GM12878 (cell line): ENCODE measurements at regions not wholly inside any gene's neighbourhood (a gene's known extent, or its start where the extent isn't known, plus 50 kb on each side); places are given as distances from the start of the nearest gene placed in this dataset.

Experiments used
- ATAC-seq: fragments of 200-7000 bp; cut with Tn5 transposase; 3 replicates; pipeline ENCODE4 v1.9.1; 2020; ENCODE audit warnings: mild to moderate bottlenecking, moderate library complexity
- BruUV-seq: library from RNA; stranded (reverse); fragments of 400-500 nt; replicated peaks from 2 replicates; lab custom pipeline; 2021; lab: Mats Ljungman, UMichigan
- CTCF ChIA-PET: fragments of 300-600 bp; sonication (Branson Sonifier 250); formaldehyde crosslinking; extraction: SDS; loops from one replicate; lab custom pipeline; 2021; ENCODE audit warnings: inconsistent platforms; lab: Yijun Ruan, JAX
- POLR2A ChIA-PET: fragments of 350-600 bp; formaldehyde crosslinking; extraction: SDS; loops from one replicate; lab custom pipeline; 2021; ENCODE audit warnings: inconsistent platforms; lab: Charles Lee
- RAD21 ChIA-PET: fragments of 300-600 bp; sonication (Branson Sonifier 250); formaldehyde crosslinking; loops from one replicate; lab custom pipeline; 2023; ENCODE audit warnings: antibody characterized with exemption; ENCODE audit not compliant: unreplicated experiment; lab: Charles Lee
- SMC1A ChIA-PET: fragments of 300-600 bp; sonication (Branson Sonifier 250); formaldehyde crosslinking; loops from one replicate; lab custom pipeline; 2023; ENCODE audit not compliant: unreplicated experiment, uncharacterized antibody; lab: Charles Lee
- DNase-seq: peaks from one replicate; pipeline ENCODE4 v3.0.0-alpha.2; 2011; ENCODE audit warnings: low read depth, low spot score
- FAIRE-seq: peaks from 3 replicates; lab custom pipeline; 2011; peaks lifted over from hg19 to GRCh38; lab: Jason Lieb, UNC
- H2AFZ ChIP-seq: 2 replicates; pipeline ENCODE4 v1.6.0; 2011; ENCODE audit warnings: low read depth, low read length, control low read depth; ENCODE audit not compliant: control insufficient read depth
- H3K27ac ChIP-seq: 2 replicates; pipeline ENCODE4 v1.5.1; 2011; ENCODE audit warnings: control low read depth; ENCODE audit not compliant: control insufficient read depth, insufficient read depth
- H3K27me3 ChIP-seq, 2 experiments: replicated peaks in 1 of 2; 2 replicates each; pipeline versions ENCODE4 v1.6.0 to v1.6.1; 2011; ENCODE audit warnings: low read length in 1 of 2; ENCODE audit not compliant: control insufficient read depth in 2 of 2, insufficient read depth in 2 of 2
- H3K36me3 ChIP-seq, 2 experiments: 2 replicates each; pipeline ENCODE4 v1.5.1; 2011; ENCODE audit warnings: low read length in 1 of 2; ENCODE audit not compliant: control insufficient read depth in 2 of 2, insufficient read depth in 2 of 2
- H3K4me1 ChIP-seq: 2 replicates; pipeline ENCODE4 v1.6.1; 2011; ENCODE audit warnings: mild to moderate bottlenecking, low read length, moderate library complexity, mixed read lengths; ENCODE audit not compliant: control insufficient read depth, insufficient read depth
- H3K4me2 ChIP-seq: 2 replicates; pipeline ENCODE4 v1.6.0; 2011; ENCODE audit warnings: control low read depth; ENCODE audit not compliant: control insufficient read depth, insufficient read depth
- H3K4me3 ChIP-seq: fragments of 200-600 bp; sonication (generic); 2 replicates; pipeline ENCODE4 v1.5.1; 2016
- H3K79me2 ChIP-seq: 2 replicates; pipeline ENCODE4 v1.6.0; 2011; ENCODE audit warnings: low read length; ENCODE audit not compliant: control insufficient read depth, insufficient read depth
- H3K9ac ChIP-seq: 2 replicates; pipeline ENCODE4 v1.8.0; 2011; ENCODE audit warnings: low read length, control low read depth, mixed read lengths; ENCODE audit not compliant: control insufficient read depth, insufficient read depth
- H3K9me3 ChIP-seq: replicated peaks from 3 replicates; pipeline ENCODE4 v1.5.1; 2011; ENCODE audit warnings: mild to moderate bottlenecking, low read length; ENCODE audit not compliant: control insufficient read depth, insufficient read depth
- H4K20me1 ChIP-seq: 2 replicates; pipeline ENCODE4 v1.6.0; 2011; ENCODE audit not compliant: control insufficient read depth, insufficient read depth
- BMI1 ChIP-seq: fragments of 450-650 bp; IDR thresholded peaks from 2 replicates; pipeline ENCODE4 v1.6.1; 2016; ENCODE audit warnings: mild to moderate bottlenecking, moderate library complexity, borderline replicate concordance
- HCFC1 ChIP-seq: fragments of 150-350 bp; IDR thresholded peaks from 2 replicates; pipeline ENCODE4 v1.6.1; 2014; ENCODE audit warnings: low read length
- RAD21 ChIP-seq: IDR thresholded peaks from 2 replicates; pipeline ENCODE4 v1.6.1; 2011; ENCODE audit warnings: mild to moderate bottlenecking, low read depth, low read length, moderate library complexity; ENCODE audit not compliant: insufficient read depth
- RBBP5 ChIP-seq: fragments of 200-600 bp; sonication (generic); conservative IDR thresholded peaks from 2 replicates; pipeline ENCODE4 v1.6.1; 2016
- SREBF1 ChIP-seq: IDR thresholded peaks from 2 replicates; pipeline ENCODE4 v1.6.1; 2012; ENCODE audit warnings: mild to moderate bottlenecking, low read length
- TAF1 ChIP-seq: IDR thresholded peaks from 2 replicates; pipeline ENCODE4 v1.6.1; 2011; ENCODE audit warnings: mild to moderate bottlenecking, low read depth, low read length, borderline replicate concordance
- YBX1 ChIP-seq: fragments of 450-650 bp; IDR thresholded peaks from 2 replicates; pipeline ENCODE4 v1.6.1; 2016; ENCODE audit warnings: antibody characterized with exemption
- YY1 ChIP-seq: IDR thresholded peaks from 2 replicates; pipeline ENCODE4 v1.6.1; 2011; ENCODE audit warnings: low read depth, mild to moderate bottlenecking, low read length
- WGBS: methylation state at CpG from one replicate; pipeline ENCODE4 v1.1.6; 2016; ENCODE audit warnings: low lambda C conversion rate; ENCODE audit not compliant: insufficient replicate concordance, insufficient coverage; ENCODE audit errors: missing lambda C conversion rate; 5-methylcytosine and 5-hydroxymethylcytosine counted together
- in situ Hi-C: fragments of 300-500 bp; cut with MboI; formaldehyde crosslinking; loops from 9 replicates; pipeline ENCODE4 v1.14.3; 2018; ENCODE audit warnings: mixed read lengths
- intact Hi-C: fragments of 100-400 bp; cut with micrococcal nuclease; formaldehyde crosslinking; loops from one replicate; pipeline ENCODE4 v1.14.2; 2022; ENCODE audit not compliant: unreplicated experiment
- TF ChIP-seq, protein P1 (sequence below): IDR thresholded peaks from 2 replicates; pipeline ENCODE4 v1.6.1; 2011; ENCODE audit warnings: low read depth, low read length, improper control_type of control experiment, borderline replicate concordance
- TF ChIP-seq, protein P2 (sequence below), 3 experiments: IDR thresholded peaks in 2 of 3; conservative IDR thresholded peaks in 1 of 3; 2 replicates each; pipeline ENCODE4 v1.5.1; 2011; ENCODE audit warnings: low read depth in 3 of 3, low read length in 3 of 3, mild to moderate bottlenecking in 3 of 3, control low read depth in 2 of 3, moderate library complexity in 2 of 3, inconsistent platforms in 1 of 3, mixed read lengths in 1 of 3; ENCODE audit not compliant: control insufficient read depth in 2 of 3, insufficient read depth in 1 of 3; ENCODE audit errors: extremely low read depth in 1 of 3

DNA sequence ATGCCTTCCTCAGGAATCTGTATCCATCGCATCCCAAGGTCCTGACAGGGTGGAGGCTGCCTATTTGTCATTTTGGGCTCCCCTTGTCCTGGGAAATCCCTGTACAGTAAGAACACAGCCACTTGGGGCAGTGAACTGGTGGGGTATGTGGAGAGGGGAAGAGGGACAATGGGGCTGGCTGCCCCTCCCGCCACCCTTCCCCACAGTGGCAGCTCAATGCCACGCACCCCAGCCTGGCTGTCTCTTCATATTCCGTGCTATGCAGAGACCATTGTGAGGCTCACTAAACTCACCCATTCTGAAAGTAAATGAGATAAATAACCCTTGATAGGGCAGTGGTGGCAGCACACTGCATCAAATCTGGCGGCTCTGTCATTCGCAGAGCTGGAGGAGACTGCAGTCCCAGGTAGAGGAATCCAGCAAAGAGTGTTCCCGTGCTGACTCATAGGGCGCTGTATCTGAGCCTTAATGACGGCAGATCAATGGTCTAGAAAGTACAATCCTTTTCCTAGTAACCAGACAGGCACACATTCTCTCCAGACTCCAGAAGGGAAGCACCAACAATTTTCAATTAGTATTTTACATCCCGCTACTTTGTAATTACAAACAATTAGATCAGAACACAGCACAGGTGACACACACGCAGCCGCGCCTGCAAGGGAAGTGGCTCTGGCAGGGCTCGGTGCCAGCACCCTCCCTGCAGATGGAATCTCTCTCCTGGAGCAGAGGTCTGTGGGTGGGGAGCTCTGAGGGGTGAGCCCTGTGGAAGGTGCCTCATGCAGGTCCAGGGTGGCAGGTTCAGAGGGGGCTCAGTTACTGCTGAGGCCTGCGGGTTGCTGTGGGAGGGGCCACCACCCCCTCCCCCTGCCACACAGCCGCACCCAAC is 167.9 kb upstream of the B3GAT1 start:
- WGBS, result 32% methylated on average over 16 of the region's 16 CpGs
- no peaks in the 10 kb centered on the region for H3K36me3 ChIP-seq
- ATAC-seq, result no peak
- TF ChIP-seq RBBP5, result no peak
- no peak for TF ChIP-seq BMI1
- TF ChIP-seq, all 136 proteins: peak for 0
- H4K20me1 ChIP-seq, result no peaks in the 10 kb centered on the region
- in situ Hi-C loops (no loop called here), intact Hi-C loops (no loop called here)
- no peaks in the 10 kb centered on the region for H3K9me3 ChIP-seq
- FAIRE-seq (no peak), DNase-seq (no peak)
- RAD21 ChIA-PET, result no interaction called here
- peaks cover 8% of the 10 kb centered on the region for H3K4me1 ChIP-seq
- H3K27me3 ChIP-seq, result peaks cover 0 to 2% of the 10 kb centered on the region in 2 experiments; a peak in 2 of 4 replicates
- H3K4me2 ChIP-seq, result no peak overlapping the region
- SMC1A ChIA-PET, result no interaction called here
- no TSS peak for BruUV-seq
- no peak overlapping the region for H2AFZ ChIP-seq
- no peak overlapping the region for H3K4me3 ChIP-seq
- H3K27ac ChIP-seq, result no peak overlapping the region
- H3K9ac ChIP-seq, result no peak overlapping the region
- POLR2A ChIA-PET, result no interaction called here
- no peaks in the 10 kb centered on the region for H3K79me2 ChIP-seq
- CTCF ChIA-PET, result no interaction called here

DNA sequence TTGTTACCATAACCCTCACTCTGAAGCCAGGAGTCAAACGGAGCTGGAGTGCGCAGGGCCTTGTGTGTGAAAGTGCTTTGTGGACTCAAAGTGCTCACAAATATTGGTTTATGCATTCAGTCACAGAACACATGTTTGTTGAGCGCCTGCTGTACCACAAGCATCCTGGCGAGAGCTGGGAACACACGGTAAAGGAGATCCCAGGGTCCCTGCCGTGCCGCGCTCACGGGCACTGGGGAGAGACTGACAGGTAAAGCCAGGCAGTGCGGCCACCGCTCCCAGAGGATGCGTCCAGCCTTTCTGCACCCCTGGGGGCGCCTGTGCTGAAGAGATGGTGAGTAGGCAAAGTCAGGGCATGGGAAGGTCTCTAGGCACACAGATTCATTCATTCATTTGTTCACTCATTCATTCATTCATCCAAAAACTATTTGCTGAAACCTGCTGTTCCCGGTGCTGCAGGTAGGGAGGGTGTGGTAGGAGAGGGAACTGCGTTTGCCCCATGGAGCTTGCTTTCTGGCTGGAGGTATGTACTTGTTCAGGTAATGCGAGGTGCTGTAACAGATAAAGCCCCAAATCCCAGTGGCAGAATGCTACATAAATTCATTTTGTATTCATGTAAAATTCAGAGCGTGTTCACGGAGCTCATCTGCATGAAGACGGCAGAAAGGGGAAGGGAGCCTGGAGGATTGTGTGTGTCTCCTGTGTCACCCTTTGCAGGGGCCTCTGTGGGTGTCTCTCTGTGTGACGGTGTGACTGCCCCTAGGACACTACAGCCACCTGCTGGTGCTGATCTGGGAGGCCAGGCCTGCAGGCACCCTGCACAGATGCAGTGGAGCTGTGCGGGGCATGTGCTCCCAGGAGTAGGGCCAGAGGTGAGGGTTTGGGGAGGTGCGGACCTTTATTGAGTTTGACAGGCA is 167.0 kb upstream of the B3GAT1 start:
- intact Hi-C loops, result no loop called here
- RAD21 ChIA-PET, result no interaction called here
- Histone ChIP-seq H3K27ac (no peak overlapping the region), H3K79me2 (no peaks in the 10 kb centered on the region), H3K4me3 (no peak overlapping the region), H3K4me2 (no peak overlapping the region), H3K4me1 (peaks cover 6% of the 10 kb centered on the region), H3K9ac (no peak overlapping the region), H2AFZ (no peak overlapping the region), H3K36me3 (no peaks in the 10 kb centered on the region), H3K27me3 (peaks cover 0 to 2% of the 10 kb centered on the region in 2 experiments; a peak in 2 of 4 replicates), H4K20me1 (no peaks in the 10 kb centered on the region), H3K9me3 (no peaks in the 10 kb centered on the region)
- CTCF ChIA-PET, result no interaction called here
- TF ChIP-seq TAF1 (no peak), HCFC1 (no peak), YY1 (no peak), RAD21 (peak; percentile 9; the same call in 1 of the 2 replicates), YBX1 (no peak), SREBF1 (no peak)
- TF ChIP-seq, protein P1, sequence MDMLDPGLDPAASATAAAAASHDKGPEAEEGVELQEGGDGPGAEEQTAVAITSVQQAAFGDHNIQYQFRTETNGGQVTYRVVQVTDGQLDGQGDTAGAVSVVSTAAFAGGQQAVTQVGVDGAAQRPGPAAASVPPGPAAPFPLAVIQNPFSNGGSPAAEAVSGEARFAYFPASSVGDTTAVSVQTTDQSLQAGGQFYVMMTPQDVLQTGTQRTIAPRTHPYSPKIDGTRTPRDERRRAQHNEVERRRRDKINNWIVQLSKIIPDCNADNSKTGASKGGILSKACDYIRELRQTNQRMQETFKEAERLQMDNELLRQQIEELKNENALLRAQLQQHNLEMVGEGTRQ, result no peak
- TF ChIP-seq, protein P2, sequence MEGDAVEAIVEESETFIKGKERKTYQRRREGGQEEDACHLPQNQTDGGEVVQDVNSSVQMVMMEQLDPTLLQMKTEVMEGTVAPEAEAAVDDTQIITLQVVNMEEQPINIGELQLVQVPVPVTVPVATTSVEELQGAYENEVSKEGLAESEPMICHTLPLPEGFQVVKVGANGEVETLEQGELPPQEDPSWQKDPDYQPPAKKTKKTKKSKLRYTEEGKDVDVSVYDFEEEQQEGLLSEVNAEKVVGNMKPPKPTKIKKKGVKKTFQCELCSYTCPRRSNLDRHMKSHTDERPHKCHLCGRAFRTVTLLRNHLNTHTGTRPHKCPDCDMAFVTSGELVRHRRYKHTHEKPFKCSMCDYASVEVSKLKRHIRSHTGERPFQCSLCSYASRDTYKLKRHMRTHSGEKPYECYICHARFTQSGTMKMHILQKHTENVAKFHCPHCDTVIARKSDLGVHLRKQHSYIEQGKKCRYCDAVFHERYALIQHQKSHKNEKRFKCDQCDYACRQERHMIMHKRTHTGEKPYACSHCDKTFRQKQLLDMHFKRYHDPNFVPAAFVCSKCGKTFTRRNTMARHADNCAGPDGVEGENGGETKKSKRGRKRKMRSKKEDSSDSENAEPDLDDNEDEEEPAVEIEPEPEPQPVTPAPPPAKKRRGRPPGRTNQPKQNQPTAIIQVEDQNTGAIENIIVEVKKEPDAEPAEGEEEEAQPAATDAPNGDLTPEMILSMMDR (IDR thresholded peaks at IDR 0.05 in 2 of 3, conservative IDR thresholded peaks at IDR 0.05 in 1 of 3; ENCODE audit: control insufficient read depth in 2 of 3, extremely low read depth in 1 of 3, insufficient read depth in 1 of 3, low read depth in 3 of 3, low read length in 3 of 3), result 0 out of 6 replicates have a peak, but pooled peaks of 1 of the 3 experiments have one; percentile 10
- DNase-seq (no peak), ATAC-seq (peak; percentile 40; the same call in 1 of the 3 replicates), FAIRE-seq (no peak)
- BruUV-seq, result no TSS peak
- WGBS, result 43% methylated on average over 22 of the region's 22 CpGs
- SMC1A ChIA-PET, result no interaction called here
- in situ Hi-C loops, result no loop called here
- POLR2A ChIA-PET, result no interaction called here
